Fibroblast of lung (primary cell): ENCODE measurements at regions not wholly inside any gene's neighbourhood (a gene's known extent, or its start where the extent isn't known, plus 50 kb on each side); places are given as distances from the start of the nearest gene placed in this dataset.

ENCODE experiments used
- DNase-seq, 2 donors: peaks; one replicate each; pipeline versions ENCODE4 v3.0.0 to v3.0.0-alpha.2; 2010; ENCODE audit warnings: low read depth in 2 of 2
- H2AFZ ChIP-seq: 2 replicates; pipeline ENCODE4 v1.5.1; 2012; ENCODE audit warnings: low read length, control low read depth, inconsistent platforms
- H3K27ac ChIP-seq: 2 replicates; pipeline ENCODE4 v1.5.1; 2011; ENCODE audit warnings: low read length, control low read depth; ENCODE audit not compliant: insufficient read depth
- H3K27me3 ChIP-seq: 2 replicates; pipeline ENCODE4 v1.5.1; 2011; ENCODE audit warnings: mild to moderate bottlenecking, low read length; ENCODE audit not compliant: control insufficient read depth, insufficient read depth
- H3K36me3 ChIP-seq: 2 replicates; pipeline ENCODE4 v1.5.1; 2011; ENCODE audit warnings: low read length; ENCODE audit not compliant: control insufficient read depth, insufficient read depth
- H3K4me1 ChIP-seq: 2 replicates; pipeline ENCODE4 v1.5.1; 2011; ENCODE audit warnings: low read length; ENCODE audit not compliant: control insufficient read depth, insufficient read depth; ENCODE audit errors: extremely low read depth
- H3K4me2 ChIP-seq: 2 replicates; pipeline ENCODE4 v1.5.1; 2011; ENCODE audit warnings: low read length, control low read depth; ENCODE audit not compliant: insufficient read depth; ENCODE audit errors: extremely low read depth
- H3K4me3 ChIP-seq, 4 experiments: fragments of 200-600 bp in 1 of 4; sonication (generic) in 1 of 4; replicated peaks in 1 of 4; 2 replicates each; pipeline ENCODE4 v1.5.1; 2011 to 2016; ENCODE audit warnings: low read length in 4 of 4, low read depth in 3 of 4, mild to moderate bottlenecking in 3 of 4, control low read depth in 2 of 4, inconsistent platforms in 1 of 4, mixed read lengths in 1 of 4; ENCODE audit not compliant: insufficient read depth in 1 of 4; ENCODE audit errors: control extremely low read depth in 1 of 4
- H3K79me2 ChIP-seq: 2 replicates; pipeline ENCODE4 v1.5.1; 2012; ENCODE audit warnings: mild to moderate bottlenecking, low read length, inconsistent platforms; ENCODE audit not compliant: control insufficient read depth, insufficient read depth
- H3K9ac ChIP-seq: 2 replicates; pipeline ENCODE4 v1.5.1; 2011; ENCODE audit warnings: mild to moderate bottlenecking, low read length, control low read depth; ENCODE audit not compliant: insufficient read depth
- H3K9me3 ChIP-seq: 2 replicates; pipeline ENCODE4 v1.5.1; 2012; ENCODE audit warnings: low read depth, low read length; ENCODE audit not compliant: control insufficient read depth, insufficient read depth
- H4K20me1 ChIP-seq: 2 replicates; pipeline ENCODE4 v1.5.1; 2011; ENCODE audit warnings: low read length; ENCODE audit not compliant: control insufficient read depth, insufficient read depth; ENCODE audit errors: extremely low read depth
- EZH2 ChIP-seq: IDR thresholded peaks from 2 replicates; pipeline ENCODE4 v1.5.1; 2012; ENCODE audit warnings: low read length, control low read depth, mild to moderate bottlenecking; ENCODE audit errors: missing control alignments
- TF ChIP-seq, protein P1 (sequence below), 2 donors: IDR thresholded peaks in 1 of 2; conservative IDR thresholded peaks in 1 of 2; 1 replicate in 1 of 2; 2 replicates in 1 of 2; pipeline ENCODE4 v1.5.1; 2011 to 2012; ENCODE audit warnings: low read length in 2 of 2, control low read depth in 1 of 2, inconsistent platforms in 1 of 2, low read depth in 1 of 2, mild to moderate bottlenecking in 1 of 2

DNA sequence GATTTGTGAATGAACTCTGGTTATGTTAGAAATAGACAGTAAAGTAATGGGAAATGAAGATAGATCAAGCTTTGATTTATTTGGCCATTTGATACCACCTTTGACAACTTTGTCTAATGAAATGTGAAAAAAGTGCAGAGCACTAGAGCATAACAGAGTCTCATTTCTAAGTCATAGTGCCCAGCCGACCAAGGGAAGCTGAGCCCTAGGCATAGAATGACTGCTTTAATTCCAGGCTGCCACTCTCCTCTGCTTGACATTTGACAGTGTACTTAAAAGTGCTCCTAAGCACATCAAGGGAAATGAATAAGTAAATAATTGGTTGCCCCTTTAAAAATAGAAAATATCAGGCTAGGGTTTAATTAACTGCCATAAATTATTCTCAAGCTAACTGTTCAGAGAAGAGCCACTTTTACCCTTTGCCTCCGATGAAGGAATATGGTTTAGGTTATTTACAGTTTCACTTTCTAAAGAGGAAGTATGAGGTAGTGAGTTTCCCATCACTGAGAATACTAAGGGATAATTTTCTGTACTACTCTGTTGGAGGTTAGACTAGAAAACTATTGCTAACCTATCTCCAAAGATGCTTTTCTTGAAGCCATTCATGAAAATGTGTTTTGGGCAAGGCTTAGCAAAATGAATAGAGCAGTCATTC lies 591.6 kb downstream of the REEP3 start:
- Histone ChIP-seq H3K27ac (no peak overlapping the region), H2AFZ (no peak overlapping the region), H3K9ac (no peak overlapping the region), H3K4me1 (no peaks in the 10 kb centered on the region), H3K79me2 (no peaks in the 10 kb centered on the region), H3K4me3 (no peak overlapping the region), H3K27me3 (no peaks in the 10 kb centered on the region), H3K36me3 (no peaks in the 10 kb centered on the region), H3K9me3 (no peaks in the 10 kb centered on the region), H3K4me2 (no peak overlapping the region), H4K20me1 (no peaks in the 10 kb centered on the region)
- TF ChIP-seq, protein P1, sequence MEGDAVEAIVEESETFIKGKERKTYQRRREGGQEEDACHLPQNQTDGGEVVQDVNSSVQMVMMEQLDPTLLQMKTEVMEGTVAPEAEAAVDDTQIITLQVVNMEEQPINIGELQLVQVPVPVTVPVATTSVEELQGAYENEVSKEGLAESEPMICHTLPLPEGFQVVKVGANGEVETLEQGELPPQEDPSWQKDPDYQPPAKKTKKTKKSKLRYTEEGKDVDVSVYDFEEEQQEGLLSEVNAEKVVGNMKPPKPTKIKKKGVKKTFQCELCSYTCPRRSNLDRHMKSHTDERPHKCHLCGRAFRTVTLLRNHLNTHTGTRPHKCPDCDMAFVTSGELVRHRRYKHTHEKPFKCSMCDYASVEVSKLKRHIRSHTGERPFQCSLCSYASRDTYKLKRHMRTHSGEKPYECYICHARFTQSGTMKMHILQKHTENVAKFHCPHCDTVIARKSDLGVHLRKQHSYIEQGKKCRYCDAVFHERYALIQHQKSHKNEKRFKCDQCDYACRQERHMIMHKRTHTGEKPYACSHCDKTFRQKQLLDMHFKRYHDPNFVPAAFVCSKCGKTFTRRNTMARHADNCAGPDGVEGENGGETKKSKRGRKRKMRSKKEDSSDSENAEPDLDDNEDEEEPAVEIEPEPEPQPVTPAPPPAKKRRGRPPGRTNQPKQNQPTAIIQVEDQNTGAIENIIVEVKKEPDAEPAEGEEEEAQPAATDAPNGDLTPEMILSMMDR (conservative IDR thresholded peaks at IDR 0.05 in 1 of 2, IDR thresholded peaks at IDR 0.05 in 1 of 2; ENCODE audit: low read depth in 1 of 2, low read length in 2 of 2): no peak
- TF ChIP-seq EZH2: no peak
- DNase-seq: no peak

DNA sequence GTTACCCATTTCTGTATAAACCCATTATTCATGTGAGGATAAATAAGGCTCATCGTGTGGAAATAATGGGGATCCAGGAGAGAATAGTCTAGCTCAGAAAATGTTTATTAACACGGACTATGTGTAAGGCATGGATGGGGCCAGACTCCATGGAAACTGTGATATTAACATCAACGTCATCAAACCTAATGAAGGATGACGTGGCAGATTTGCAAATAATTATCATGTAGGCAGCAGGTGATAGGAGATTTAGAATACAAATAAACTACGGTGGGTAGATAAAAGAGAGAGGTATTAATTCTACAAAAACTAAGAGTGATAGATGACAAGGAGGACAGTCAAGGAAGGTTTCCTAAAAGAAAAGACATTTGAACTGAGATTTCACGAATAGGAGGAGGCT lies 592.2 kb downstream of the REEP3 start:
- DNase-seq: no peak
- Histone ChIP-seq H3K36me3 (no peaks in the 10 kb centered on the region), H3K4me2 (no peak overlapping the region), H3K79me2 (no peaks in the 10 kb centered on the region), H3K9me3 (no peaks in the 10 kb centered on the region), H3K9ac (no peak overlapping the region), H3K27me3 (no peaks in the 10 kb centered on the region), H4K20me1 (no peaks in the 10 kb centered on the region), H3K4me3 (no peak overlapping the region), H3K4me1 (no peaks in the 10 kb centered on the region), H2AFZ (no peak overlapping the region), H3K27ac (no peak overlapping the region)
- TF ChIP-seq, protein P1 (conservative IDR thresholded peaks at IDR 0.05 in 1 of 2, IDR thresholded peaks at IDR 0.05 in 1 of 2; ENCODE audit: low read depth in 1 of 2, low read length in 2 of 2): no peak
- TF ChIP-seq EZH2: no peak

DNA sequence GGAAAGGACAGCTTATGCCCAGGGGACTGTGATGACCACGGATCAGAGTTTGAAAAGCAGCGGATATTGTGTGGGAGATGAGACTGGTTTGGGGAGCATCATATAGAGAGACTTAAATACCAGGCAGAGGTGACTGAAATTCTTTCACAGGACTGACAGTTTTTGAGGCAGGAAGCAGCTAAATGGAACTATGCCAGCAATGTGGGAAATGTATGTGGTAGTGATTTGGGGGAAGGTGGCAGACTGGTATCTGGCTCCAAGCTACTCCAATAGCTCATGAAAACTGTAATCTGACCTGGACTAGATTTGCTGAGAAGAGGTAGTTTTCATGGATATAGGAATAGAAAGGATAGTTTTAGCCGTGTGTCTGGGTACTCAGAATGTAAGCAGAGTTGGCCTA lies 592.6 kb downstream of the REEP3 start:
- H3K4me1 ChIP-seq: no peaks in the 10 kb centered on the region

More for the DNA sequence above, 592.6 kb downstream of the REEP3 start:
- H3K9ac ChIP-seq: no peak overlapping the region
- H3K79me2 ChIP-seq: no peaks in the 10 kb centered on the region
- no peaks in the 10 kb centered on the region for H3K36me3 ChIP-seq
- H4K20me1 ChIP-seq: no peaks in the 10 kb centered on the region
- TF ChIP-seq, protein P1 (conservative IDR thresholded peaks at IDR 0.05 in 1 of 2, IDR thresholded peaks at IDR 0.05 in 1 of 2; ENCODE audit: low read depth in 1 of 2, low read length in 2 of 2): no peak
- TF ChIP-seq EZH2: no peak
- H3K4me3 ChIP-seq: no peak overlapping the region
- H3K27me3 ChIP-seq: no peaks in the 10 kb centered on the region
- H3K9me3 ChIP-seq: no peaks in the 10 kb centered on the region
- H2AFZ ChIP-seq: no peak overlapping the region
- no peak overlapping the region for H3K4me2 ChIP-seq
- DNase-seq: no peak
- H3K27ac ChIP-seq: no peak overlapping the region
